MV-4-11 (cell line): ENCODE measurements at regions not wholly inside any gene's neighbourhood (a gene's known extent, or its start where the extent isn't known, plus 50 kb on each side); places are given as distances from the start of the nearest gene placed in this dataset.
A peak's percentile ranks its signal among the peaks of the same experiment; 100 is the strongest.
"Not testable (repeated sequence)": the region's sequence is repeated elsewhere in the genome, so short reads cannot be mapped to it uniquely, and the experiment has no call there.

Experiments used
- DNase-seq: peaks from one replicate; lab custom pipeline; 2025; lab: John Stamatoyannopoulos, UW

DNA sequence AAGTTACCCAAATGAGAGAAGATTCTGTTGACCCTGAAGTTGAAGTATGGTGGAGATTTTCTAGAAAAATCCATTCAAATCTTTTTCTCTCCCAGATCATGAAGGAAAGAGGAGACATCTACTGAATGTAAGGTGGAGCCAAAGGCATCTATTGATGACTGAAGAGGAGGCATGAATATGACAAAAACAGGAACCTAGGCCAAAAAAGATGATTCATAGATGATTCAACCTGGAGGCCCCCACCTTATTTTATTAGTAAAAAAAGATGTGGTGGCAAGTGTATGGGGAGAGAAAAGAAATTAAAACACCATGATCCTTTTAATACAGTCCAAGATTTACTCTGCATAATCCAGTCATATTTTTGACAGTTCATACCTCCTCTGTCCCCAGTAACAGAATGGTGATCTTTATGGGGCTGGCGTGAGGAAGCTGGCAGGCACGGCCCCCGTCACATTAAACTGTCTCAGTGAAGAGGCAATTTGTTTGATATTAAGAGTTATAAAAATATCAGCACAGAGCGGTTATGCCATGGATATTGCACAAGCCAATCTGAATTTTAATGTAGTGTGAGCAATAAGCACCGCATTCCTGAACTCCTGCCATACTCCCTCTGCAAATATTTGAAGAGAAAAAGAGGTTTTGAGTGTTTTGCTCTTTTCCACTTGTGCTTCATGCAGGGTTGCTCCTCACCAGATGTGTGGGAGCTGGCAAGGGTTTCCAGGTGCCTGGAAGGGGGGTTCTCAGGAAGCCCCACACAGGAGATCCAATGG lies 94.4 kb downstream of the TRIM43 start:
- DNase-seq: not testable (repeated sequence)

DNA sequence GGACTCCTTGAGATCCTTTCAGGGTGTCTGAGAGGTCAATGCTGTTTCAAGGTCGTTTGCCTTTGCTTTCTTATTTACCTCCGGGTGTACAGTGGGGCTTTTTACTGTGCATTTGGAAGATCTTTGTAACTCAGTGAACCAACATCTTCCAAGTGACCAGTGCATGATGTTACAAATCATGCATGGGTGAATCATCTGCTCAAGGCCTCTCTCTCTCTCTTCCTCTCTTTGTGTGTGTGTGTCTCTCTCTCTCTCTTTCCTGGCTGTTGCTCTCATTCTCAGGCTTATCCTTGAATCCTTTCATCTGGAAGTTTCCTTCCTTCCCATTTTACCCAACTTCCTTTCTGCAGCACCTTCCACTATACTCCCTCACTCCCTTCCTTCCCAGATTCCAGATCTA lies 96.1 kb downstream of the TRIM43 start:
- DNase-seq: not testable (repeated sequence)

DNA sequence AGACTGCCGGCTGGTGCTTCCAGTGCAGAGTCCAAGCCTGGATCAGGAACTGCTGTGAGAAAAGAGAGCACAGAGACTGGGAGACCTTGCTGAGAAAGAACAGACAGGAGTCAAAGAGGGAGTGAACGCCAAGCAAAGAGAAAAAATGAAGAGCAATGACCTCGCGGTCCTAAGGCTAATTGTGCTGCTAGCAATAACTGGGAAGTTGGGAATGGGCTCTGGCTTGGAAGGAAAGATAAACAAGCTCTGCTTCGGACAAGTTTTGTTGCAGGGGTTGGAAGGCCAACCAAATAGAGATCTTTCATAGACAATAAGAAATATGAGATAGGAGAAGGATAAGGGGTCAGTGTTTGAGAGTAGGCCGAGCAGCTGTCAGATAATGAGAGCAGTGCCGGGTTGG lies 99.4 kb downstream of the TRIM43 start:
- DNase-seq: not testable (repeated sequence)

DNA sequence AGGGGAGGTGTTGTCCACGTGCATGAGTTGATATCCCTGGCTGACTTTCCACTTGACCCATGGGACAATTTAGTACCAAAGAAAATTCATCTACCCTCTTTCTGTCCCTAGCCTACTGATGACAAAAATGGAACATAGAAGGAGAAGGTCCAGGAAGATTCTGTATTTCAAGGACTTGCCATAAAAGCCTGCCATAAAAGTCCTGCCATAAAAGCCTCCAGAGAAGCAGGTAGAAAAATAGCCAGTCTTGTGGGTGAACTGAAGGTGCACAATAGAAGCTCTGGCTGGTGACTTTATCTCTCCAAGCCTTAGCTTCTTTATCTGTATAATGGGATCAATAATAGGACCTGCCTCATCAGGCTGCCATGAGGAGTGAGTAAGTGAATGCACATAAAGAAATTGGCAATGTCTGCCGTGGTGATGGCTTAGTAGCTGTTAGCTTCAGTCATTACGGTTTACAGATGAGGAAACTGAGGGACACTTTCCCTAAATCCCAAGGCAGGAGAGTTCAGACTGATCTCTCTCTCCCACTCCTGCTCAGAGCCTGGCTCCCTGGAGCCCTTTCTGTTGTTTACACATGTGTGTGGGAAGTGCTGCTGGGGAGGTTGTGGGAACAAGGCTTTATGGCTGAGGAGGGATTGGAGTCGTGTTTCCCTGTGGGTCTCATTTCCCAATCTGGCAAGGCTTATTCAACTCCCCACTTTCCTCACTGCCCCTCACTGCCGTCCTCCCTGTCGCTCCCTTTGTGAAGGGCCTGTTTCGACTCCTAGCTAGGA lies 101.5 kb downstream of the TRIM43 start:
- DNase-seq: not testable (repeated sequence)

DNA sequence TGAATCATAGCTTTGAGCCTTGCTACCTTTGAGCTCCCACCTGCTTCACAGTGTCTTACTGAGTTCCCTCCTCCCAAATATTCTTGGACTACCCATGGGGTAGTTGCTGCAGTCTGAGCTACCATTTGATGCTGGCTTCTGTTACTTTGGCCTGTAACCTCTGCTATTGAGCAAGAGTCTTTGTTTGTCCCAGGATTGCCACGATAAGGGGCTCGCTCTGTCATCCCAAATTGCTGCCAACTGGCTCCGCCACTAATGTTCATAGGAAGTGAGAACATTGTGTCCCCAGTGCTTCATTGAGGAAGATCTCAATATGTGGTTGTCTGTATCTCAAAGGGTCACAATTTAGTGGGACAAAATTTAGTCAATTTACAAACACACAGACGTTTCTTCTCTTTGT lies 103.8 kb downstream of the TRIM43 start:
- DNase-seq: no peak

DNA sequence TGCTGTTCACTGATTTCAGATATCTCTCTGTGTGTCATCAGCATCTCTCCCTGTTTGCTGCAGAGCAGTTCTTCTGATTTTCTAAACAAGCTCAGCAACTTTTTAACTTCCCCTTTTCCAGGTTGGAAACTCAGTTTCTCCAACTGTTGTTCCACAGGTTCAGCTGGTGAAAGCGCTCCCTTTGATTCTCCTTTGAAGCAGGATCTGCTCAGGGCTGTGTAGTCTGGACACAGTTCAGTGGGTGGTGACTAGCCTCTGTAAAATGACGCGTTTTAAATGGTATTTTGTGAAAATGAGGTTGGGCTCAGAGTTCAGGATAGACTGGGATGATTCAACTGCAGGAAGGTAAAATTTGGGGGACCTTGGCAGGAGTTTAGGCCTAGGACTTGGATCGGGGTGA lies 106.3 kb downstream of the TRIM43 start:
- no peak for DNase-seq

DNA sequence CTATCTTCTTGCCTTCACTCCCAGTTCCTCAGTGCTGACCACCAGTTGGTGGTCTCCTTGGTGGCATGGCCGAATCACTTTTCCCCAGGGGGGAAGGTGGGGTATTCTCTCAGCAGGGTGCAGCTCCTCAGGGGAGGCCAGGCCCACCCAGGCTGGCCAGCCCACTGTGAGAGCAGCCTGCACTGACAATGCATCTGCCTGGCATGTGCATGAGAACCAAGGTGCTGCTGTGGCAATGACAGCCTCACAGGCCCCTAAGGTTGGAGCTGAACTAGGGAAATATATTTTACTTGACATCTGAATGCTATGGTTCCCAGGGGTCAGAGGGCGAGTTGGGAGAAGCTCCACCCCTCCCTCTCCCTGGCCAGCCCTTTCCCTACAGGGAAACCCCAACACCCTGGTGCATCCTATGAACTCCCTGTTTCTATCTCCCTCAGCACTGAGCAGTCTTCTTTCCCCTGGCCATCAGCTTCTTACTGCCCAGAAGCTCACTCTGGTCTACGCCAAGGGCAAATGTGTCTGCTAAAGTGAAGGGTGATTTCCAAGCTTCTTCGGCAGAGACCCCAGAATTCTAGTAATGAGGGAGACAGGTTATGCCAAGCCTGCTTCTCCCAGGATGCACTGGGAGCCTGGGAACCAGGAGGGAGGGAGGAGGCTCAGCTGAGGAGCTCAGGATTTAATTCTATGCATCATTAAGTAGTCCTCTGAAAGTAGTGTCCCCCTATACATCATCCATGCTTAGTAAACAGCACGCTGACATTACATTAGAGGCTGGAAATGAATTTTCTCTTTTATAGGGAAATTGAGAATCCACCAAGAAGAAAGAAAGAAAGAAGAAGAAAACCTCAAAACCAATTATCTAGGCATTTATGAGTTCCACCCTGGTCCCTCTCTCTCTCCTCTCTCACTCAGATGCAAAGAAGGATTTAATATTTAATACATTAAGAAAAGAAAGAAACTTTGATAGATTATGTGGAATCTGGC lies 107.7 kb downstream of the TRIM43 start:
- not testable (repeated sequence) for DNase-seq

DNA sequence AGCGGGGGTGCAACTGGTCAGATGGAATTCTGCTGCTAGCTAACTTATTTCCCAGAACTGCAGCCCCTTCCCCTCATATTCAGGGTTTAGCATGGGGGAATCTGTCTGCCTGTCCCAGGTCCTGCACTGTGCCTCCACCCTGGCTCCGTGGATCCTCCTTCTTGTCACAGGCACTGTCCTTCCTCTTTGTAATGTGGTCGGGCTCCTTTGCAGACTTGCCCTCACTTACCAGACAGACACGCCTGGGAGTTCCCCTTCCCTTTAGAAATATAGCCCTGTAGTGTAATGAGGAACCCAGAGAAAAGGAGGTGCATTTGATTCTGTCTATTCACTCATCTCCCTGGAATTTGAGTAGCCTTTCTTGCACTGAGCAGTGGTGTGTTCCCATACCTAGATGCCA lies 108.7 kb downstream of the TRIM43 start:
- peak; percentile 74 for DNase-seq

DNA sequence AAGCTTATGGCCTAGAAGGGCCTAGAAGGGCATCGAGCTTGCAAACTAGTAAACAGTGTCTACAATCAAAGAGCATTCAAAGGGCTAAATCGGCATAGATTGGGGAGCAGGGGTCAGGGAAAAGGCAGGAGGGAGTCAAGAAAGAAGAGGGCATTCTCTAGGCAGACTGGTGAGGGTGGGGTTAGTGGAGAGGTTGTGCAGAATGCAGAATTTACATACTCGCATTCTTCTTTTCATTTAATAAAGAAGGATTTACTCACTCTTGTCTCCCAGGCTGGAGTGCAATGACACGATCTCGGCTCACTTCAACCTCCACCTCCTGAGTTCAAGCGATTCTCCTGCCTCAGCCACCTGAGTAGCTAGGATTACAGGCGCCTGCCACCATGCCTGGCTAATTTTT lies 110.7 kb downstream of the TRIM43 start:
- DNase-seq: no peak

DNA sequence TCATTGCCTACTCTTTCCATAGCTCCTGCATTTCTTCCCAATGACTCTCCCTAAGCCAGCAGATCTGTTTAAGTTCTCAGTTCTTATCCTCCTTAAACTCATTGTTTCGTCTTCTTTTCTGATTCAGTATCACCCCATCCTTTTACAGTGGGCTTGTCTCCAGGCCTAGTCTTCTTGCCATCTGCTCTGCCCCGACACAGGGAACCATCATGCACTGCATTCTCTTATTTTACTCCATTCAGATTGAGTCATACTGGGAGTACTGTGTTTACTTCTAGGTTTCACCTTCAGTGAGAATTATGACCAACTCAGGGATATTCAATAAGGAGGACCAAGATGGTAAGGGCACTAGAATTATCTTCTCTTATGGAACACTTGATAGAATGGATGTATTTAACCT lies 115.4 kb downstream of the TRIM43 start:
- not testable (repeated sequence) for DNase-seq

DNA sequence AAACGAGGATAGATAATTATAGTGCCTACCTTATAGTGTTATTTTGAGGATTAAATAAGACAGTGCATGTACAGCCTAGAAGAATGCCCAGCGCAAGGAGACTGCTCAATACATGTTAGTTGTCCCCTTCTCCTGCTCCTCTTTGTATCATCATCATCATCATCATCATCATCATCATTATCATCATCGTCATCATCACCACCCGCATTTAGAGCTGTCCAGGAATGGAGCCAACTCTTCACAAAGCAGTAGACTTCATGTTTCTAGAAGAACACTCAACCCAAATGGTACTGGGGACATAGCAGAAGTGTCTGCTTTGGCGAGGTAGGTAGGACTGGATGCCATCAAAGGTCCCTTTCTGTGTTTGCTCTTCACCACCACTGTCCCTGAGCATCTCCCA lies 116.0 kb downstream of the TRIM43 start:
- DNase-seq: no peak

DNA sequence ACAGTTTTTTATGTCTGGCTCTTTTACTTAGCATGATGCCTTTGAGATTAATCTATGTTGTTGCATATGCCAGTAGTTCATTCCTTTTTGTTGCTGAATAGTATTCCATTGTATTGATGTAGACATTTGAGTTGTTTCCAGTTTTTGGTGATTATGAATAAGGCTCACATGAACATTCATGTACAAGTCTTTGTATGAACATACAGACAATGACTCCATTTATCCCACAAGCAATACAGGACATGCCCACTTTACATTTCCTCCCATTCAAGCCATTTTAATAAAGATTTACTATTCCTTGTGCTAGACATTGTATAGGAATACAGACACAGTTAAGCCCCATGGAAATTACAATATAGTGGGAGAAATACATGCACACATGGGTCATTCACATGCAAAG lies 118.0 kb downstream of the TRIM43 start:
- no peak for DNase-seq

DNA sequence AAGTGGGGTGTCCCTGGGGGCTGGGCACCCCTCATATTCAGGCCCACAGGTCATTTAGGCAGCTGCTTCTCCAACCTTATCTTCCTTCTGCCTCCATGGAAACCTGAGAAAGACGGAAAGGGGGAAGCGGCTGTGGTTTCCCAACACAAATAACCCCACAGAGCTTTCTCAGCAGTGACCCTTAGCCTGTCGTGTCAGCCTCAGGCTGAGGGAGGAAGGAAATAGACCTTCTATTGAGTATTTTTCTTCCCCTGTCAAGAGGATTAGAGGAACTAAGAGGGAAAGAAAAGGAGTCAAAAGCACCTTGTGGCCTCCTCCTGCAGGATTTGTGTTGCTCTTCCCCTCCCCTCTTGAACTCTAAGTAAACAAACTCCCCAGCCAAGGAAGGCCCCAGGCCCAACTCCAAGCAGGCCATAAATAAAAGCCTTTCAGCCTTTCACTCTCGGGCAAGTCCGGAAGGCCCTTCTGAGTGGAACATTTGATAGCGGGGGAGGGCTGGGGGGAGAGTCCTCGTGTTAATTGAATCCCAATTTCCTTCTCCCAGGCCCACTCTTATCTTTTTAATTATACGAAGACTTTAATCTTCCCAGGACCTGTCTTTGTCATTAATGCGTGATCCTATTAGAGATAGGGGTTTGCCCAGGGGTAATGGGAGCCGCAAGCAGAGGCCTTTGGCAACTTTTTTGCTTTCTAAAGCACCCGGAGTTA lies 121.8 kb downstream of the TRIM43 start:
- peak; percentile 32 for DNase-seq

DNA sequence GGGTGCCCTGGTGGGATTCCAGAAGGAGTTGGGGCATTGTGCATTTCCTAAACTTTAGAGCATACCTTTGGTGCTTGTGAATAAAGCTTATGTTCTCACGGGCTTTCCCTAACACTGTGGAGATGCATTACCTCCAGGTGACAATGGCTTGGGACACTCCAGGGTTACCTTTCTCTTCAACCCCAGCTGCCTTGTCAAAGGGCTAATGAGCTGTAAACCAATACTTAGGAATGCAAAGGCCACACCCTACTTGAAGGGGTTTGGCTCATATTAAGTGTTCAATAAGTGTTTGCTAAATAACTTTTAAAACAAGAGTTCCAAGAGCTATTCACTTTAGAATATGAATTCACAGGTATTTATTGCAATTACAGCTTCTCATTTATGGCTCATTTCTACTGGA lies 122.6 kb downstream of the TRIM43 start:
- not testable (repeated sequence) for DNase-seq

DNA sequence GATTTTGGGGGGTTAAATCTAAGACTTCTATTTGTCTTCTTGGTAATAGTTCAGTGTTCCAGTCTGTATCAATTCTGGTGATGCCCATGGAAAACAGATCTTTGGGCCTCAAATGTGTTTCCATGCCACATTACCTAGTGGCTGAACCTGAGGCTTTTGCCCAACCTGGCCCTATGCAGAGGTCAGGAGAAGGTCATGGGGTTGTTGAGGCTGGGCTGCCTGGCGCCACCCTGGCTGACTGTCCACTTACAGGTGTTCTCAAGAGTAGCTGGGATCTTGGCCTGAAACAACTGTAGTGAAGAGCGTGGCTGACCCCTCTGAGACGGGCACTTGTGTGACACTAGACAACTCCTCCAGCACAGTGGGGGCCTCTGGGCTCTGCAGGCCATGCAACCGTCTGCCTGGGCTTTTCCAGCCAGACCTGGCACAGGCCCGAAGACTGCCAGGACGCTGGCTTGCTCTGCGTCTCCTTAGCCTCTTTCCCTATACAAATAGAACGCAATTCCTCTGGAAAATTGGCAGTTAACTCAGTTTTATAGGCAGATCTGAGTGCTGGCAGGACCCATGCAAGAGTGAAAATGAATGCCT lies 127.8 kb downstream of the TRIM43 start:
- DNase-seq: no peak

DNA sequence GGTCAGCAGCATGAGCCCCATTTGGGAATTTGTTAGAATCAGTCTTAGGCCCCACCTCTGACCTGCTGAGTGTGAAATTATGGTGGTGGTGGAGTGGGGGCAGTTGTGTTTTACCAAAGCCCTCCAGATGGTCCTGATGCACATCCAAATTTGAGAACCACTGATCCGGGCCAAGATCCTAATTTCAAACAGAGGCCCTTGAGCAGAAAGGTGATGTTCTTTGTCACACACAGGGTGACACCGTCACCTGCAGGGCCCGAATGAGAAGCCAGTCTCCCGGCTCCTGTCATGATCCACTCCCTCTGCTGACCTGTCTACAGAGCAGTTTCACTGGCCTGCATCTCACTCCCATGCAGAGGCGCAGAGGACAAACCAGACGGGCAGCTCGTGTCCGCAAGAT lies 129.9 kb downstream of the TRIM43 start:
- no peak for DNase-seq

DNA sequence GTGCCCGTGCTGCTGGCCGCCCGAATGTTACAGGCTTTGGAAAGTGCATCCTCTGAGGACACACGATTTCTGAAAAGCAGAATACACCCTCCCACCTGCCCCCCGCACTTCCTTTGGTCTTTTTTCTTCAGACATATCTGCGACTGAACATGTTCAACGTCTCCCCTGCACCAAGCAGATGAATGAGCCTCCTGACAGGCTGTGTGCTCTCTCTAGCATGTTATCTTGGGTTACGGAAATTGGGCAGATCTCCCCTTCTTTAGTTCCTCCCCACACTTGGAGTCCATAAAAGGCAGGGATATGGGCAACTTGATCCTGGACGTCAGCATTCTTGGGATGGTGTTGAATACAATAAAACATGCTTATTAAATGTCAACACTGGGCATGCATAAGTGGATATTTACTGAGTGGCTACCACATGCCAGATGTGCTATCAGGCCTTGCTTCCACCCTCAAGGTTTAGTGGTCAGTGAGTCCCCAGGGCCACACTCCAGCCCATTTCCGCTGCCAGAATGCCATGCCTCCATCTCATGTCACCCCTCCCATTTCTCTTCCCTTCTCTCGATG lies 130.4 kb downstream of the TRIM43 start:
- no peak for DNase-seq

DNA sequence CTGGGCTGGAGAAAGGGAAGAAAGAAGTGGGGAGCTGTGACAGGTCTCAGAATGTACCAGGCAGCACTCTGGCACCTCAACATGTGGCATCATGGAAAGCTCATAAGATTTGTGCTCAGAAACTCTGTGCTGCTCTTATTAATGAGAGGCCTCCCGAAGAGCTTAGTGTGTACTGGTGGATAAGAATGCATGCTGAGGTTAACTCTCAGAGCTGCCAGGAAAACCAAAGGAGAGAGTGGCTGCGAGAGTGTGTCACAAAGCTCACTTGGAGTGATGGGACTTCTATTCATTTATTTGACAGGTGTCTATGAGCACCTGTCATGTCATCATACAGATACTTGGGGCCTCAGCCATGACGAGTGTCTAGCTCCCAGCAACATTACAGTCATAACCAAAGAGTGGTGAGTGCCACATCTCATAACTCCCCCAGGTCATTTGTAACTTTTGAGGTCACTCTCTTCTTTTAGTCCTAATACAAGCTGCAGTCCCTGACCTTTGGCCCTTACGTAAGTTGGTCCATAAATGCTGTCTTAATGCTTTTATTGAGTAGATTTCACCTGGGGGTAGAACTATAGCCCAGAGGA lies 131.9 kb downstream of the TRIM43 start:
- not testable (repeated sequence) for DNase-seq

DNA sequence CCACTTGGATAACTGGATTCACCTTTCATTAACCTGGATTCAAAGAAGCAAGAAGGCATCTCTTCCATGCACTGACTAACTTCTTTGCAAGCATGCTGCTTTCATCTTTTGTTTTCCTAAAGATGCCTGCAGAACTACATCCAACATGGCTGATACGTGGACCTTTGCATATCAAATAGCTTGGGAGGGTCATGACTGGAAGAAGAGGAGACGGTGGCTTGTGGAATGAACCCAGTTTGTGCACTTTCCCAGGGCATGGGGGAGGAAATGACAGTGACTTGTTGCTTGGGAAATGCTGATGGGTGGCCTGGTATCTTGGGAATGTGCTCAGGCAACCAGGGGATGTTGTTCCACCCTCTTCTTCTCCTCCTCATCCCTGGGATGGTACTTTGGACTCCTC lies 133.4 kb downstream of the TRIM43 start:
- DNase-seq: not testable (repeated sequence)

DNA sequence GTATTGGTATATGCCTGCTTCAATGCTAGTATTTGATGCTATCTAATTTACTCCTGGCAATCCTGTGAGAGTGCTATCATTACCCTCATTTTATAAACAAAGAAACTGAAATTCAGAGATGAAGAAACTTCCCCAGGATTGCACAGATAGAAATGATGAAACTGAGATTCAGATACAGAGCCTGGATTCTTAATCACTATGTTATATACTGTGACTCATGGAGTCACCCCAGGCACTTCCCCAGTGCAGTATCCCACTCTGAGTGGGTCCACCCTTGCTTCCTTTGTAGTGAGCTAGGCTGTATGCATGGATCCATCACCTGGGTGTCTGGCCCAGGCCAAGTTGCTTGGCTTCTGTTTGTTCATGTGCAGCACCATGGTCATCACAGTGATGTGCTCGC lies 133.9 kb downstream of the TRIM43 start:
- DNase-seq: not testable (repeated sequence)
